SU-DHL-6 (cell line): ENCODE measurements at regions not wholly inside any gene's neighbourhood (a gene's known extent, or its start where the extent isn't known, plus 50 kb on each side); places are given as distances from the start of the nearest gene placed in this dataset.

Experiments
- H2AFZ ChIP-seq: fragments of 200-600 bp; sonication (generic); 2 replicates; pipeline ENCODE4 v1.6.1; 2014; ENCODE audit warnings: low read depth, mild to moderate bottlenecking, moderate library complexity, mixed read lengths, antibody characterized with exemption, low read length; ENCODE audit not compliant: severe bottlenecking
- H3F3A ChIP-seq: fragments of 200-600 bp; shearing (Covaris generic); 2 replicates; pipeline ENCODE4 v1.6.0; 2016; ENCODE audit warnings: antibody characterized with exemption, mild to moderate bottlenecking; ENCODE audit not compliant: insufficient read depth
- H3K27ac ChIP-seq: fragments of 200-600 bp; sonication (generic); 2 replicates; pipeline ENCODE4 v1.5.1; 2016; ENCODE audit warnings: low read depth, mild to moderate bottlenecking, low read length, moderate library complexity, mixed read lengths
- H3K27me3 ChIP-seq: fragments of 200-600 bp; sonication (generic), shearing (Covaris generic); 2 replicates; pipeline ENCODE4 v1.6.0; 2014; ENCODE audit warnings: mild to moderate bottlenecking, low read length
- H3K36me3 ChIP-seq: fragments of 200-600 bp; sonication (generic); 2 replicates; pipeline ENCODE4 v1.6.1; 2014; ENCODE audit warnings: mild to moderate bottlenecking, low read length, mixed read lengths
- H3K4me2 ChIP-seq: fragments of 300-600, 200-600 bp; shearing (Covaris generic), sonication (generic); 2 replicates; pipeline ENCODE4 v1.6.0; 2014; ENCODE audit warnings: low read length, low read depth, mild to moderate bottlenecking; ENCODE audit not compliant: poor library complexity, severe bottlenecking
- H3K4me3 ChIP-seq: fragments of 200-600 bp; sonication (generic); 2 replicates; pipeline ENCODE4 v1.5.1; 2014; ENCODE audit warnings: antibody characterized with exemption, low read length, mild to moderate bottlenecking, mixed read lengths; ENCODE audit not compliant: insufficient read depth, poor library complexity, severe bottlenecking
- H3K79me2 ChIP-seq: fragments of 200-600 bp; sonication (generic); 2 replicates; pipeline ENCODE4 v1.6.1; 2014; ENCODE audit warnings: mild to moderate bottlenecking, low read length, moderate library complexity; ENCODE audit not compliant: insufficient read depth
- H3K9ac ChIP-seq: fragments of 200-600 bp; sonication (generic); 2 replicates; pipeline ENCODE4 v1.7.0; 2014; ENCODE audit warnings: mild to moderate bottlenecking, low read length
- H3K9me2 ChIP-seq: fragments of 200-600 bp; sonication (generic); replicated peaks from 2 replicates; pipeline ENCODE4 v1.6.1; 2014; ENCODE audit warnings: low read length; ENCODE audit not compliant: insufficient read depth
- H3K9me3 ChIP-seq: fragments of 200-600 bp; sonication (generic); 2 replicates; pipeline ENCODE4 v1.6.1; 2014; ENCODE audit warnings: low read length, mixed read lengths; ENCODE audit not compliant: insufficient read depth
- H4K20me1 ChIP-seq: fragments of 200-600 bp; sonication (generic); 2 replicates; pipeline ENCODE4 v1.6.1; 2014; ENCODE audit warnings: low read depth, mild to moderate bottlenecking, antibody characterized with exemption, low read length, moderate library complexity, mixed read lengths
- CTCF ChIP-seq: fragments of 200-600 bp; sonication (generic); IDR thresholded peaks from one replicate; pipeline ENCODE4 v1.5.1; 2017; ENCODE audit warnings: antibody characterized with exemption, mild to moderate bottlenecking, low read length, moderate library complexity; ENCODE audit not compliant: insufficient read depth, poor library complexity, severe bottlenecking
- EZH2phosphoT487 ChIP-seq: fragments of 200-600 bp; sonication (generic), shearing (Covaris generic); conservative IDR thresholded peaks from 2 replicates; pipeline ENCODE4 v1.6.1; 2018; ENCODE audit warnings: mild to moderate bottlenecking, antibody characterized with exemption, low read length, moderate library complexity, mixed read lengths

GRCh38 chr2:182587831-182588230, 128.2 kb upstream of the DNAJC10 start:
- Histone ChIP-seq H3K79me2 (no peaks in the 10 kb centered on the region), H2AFZ (no peak overlapping the region), H3K9ac (no peak overlapping the region), H3K9me2 (no peaks in the 10 kb centered on the region), H4K20me1 (no peaks in the 10 kb centered on the region), H3K36me3 (no peaks in the 10 kb centered on the region), H3K4me2 (no peak overlapping the region), H3K9me3 (no peaks in the 10 kb centered on the region), H3F3A (no peaks in the 10 kb centered on the region), H3K4me3 (no peak overlapping the region), H3K27ac (no peak overlapping the region), H3K27me3 (no peaks in the 10 kb centered on the region)
- TF ChIP-seq CTCF: no peak
- no peak for TF ChIP-seq EZH2phosphoT487

- no peaks in the 10 kb centered on the region for H3K79me2 ChIP-seq
- H4K20me1 ChIP-seq: no peaks in the 10 kb centered on the region
- H2AFZ ChIP-seq: no peak overlapping the region
- no peak overlapping the region for H3K27ac ChIP-seq
- no peaks in the 10 kb centered on the region for H3K9me2 ChIP-seq
- no peaks in the 10 kb centered on the region for H3F3A ChIP-seq
- no peak overlapping the region for H3K4me2 ChIP-seq
- no peaks in the 10 kb centered on the region for H3K36me3 ChIP-seq
- H3K9ac ChIP-seq: no peak overlapping the region
- H3K27me3 ChIP-seq: no peaks in the 10 kb centered on the region
- H3K4me3 ChIP-seq: no peak overlapping the region
- no peaks in the 10 kb centered on the region for H3K9me3 ChIP-seq
- no peak for TF ChIP-seq CTCF
- TF ChIP-seq EZH2phosphoT487: no peak
Observed at GRCh38 chr2:182589121-182589520, 126.9 kb upstream of the DNAJC10 start.

- Histone ChIP-seq H3K27me3 (no peaks in the 10 kb centered on the region), H2AFZ (no peak overlapping the region), H3K27ac (no peak overlapping the region), H4K20me1 (no peaks in the 10 kb centered on the region), H3K36me3 (no peaks in the 10 kb centered on the region), H3F3A (no peaks in the 10 kb centered on the region), H3K4me3 (no peak overlapping the region), H3K4me2 (no peak overlapping the region), H3K9me3 (no peaks in the 10 kb centered on the region), H3K79me2 (no peaks in the 10 kb centered on the region), H3K9ac (no peak overlapping the region), H3K9me2 (no peaks in the 10 kb centered on the region)
- TF ChIP-seq CTCF (no peak), EZH2phosphoT487 (no peak)
Observed at GRCh38 chr2:182591774-182592173, 124.3 kb upstream of the DNAJC10 start.
